Testis (tissue), 2 donors: ENCODE measurements at regions not wholly inside any gene's neighbourhood (a gene's known extent, or its start where the extent isn't known, plus 50 kb on each side); places are given as distances from the start of the nearest gene placed in this dataset.

Experiments
- POLR2A ChIP-seq: fragments of 450-650 bp; IDR thresholded peaks from one replicate; pipeline ENCODE4 v1.6.1; 2017; ENCODE audit warnings: antibody characterized with exemption, mild to moderate bottlenecking, moderate library complexity
- TF ChIP-seq, protein P1 (sequence below), 3 experiments: fragments of 450-650 bp in 2 of 3; fragments of 200-600 bp in 1 of 3; sonication (generic) in 1 of 3; IDR thresholded peaks; one replicate each; pipeline ENCODE4 v1.5.1; 2016 to 2019; ENCODE audit warnings: antibody characterized with exemption in 3 of 3, mild to moderate bottlenecking in 2 of 3, moderate library complexity in 1 of 3

DNA sequence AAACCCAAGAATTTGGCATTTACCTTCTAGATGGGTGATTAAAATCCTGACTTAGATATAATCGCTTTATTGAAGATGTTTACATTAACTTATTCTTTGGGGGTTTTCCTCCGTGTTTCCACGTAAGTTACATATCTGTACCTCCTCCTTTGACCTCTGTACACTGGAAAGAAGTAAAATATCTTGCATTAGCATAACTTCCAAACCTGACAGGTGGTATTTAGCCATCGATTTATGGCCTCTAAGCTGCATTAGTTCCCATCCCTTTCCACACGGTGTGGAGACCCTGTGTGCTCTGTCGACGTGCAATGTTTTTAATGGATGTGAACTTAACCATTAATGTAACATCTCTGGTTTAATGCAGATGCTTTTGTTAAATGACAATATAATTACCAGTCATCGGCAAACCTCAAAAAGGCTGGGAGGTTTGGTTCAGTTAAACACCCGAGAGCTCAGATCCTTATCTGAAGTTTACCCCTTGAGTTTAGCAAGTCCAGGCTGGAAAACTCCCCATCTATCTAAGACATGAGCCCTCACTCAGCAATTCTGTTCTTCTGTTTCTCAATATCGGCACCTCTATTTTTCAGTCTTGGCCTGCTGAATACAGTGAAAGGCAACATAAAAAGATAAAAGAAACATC, 295.2 kb downstream of the GATA3 start:
- no peak for TF ChIP-seq POLR2A
- TF ChIP-seq, protein P1, sequence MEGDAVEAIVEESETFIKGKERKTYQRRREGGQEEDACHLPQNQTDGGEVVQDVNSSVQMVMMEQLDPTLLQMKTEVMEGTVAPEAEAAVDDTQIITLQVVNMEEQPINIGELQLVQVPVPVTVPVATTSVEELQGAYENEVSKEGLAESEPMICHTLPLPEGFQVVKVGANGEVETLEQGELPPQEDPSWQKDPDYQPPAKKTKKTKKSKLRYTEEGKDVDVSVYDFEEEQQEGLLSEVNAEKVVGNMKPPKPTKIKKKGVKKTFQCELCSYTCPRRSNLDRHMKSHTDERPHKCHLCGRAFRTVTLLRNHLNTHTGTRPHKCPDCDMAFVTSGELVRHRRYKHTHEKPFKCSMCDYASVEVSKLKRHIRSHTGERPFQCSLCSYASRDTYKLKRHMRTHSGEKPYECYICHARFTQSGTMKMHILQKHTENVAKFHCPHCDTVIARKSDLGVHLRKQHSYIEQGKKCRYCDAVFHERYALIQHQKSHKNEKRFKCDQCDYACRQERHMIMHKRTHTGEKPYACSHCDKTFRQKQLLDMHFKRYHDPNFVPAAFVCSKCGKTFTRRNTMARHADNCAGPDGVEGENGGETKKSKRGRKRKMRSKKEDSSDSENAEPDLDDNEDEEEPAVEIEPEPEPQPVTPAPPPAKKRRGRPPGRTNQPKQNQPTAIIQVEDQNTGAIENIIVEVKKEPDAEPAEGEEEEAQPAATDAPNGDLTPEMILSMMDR (IDR thresholded peaks at IDR 0.05): no peak
